ENCODE measurements at regions not wholly inside any gene's neighbourhood (a gene's known extent, or its start where the extent isn't known, plus 50 kb on each side); places are given as distances from the start of the nearest gene placed in this dataset.
"Not testable (repeated sequence)": the region's sequence is repeated elsewhere in the genome, so short reads cannot be mapped to it uniquely, and the experiment has no call there.

- no peak for FAIRE-seq
- DNase-seq (ENCODE audit: low spot score in 2 of 2) = no peak
Measured at GRCh38 chr14:88981948-88982347, 157.5 kb downstream of the TTC8 start.

GRCh38 chr14:88983755-88984154 is 159.3 kb downstream of the TTC8 start:
- DNase-seq (ENCODE audit: low spot score in 2 of 2) = no peak
- no peak for FAIRE-seq

GRCh38 chr14:88985654-88986053 is 161.2 kb downstream of the TTC8 start:
- FAIRE-seq (no peak), DNase-seq (ENCODE audit: low spot score in 2 of 2) (no peak)

DNA sequence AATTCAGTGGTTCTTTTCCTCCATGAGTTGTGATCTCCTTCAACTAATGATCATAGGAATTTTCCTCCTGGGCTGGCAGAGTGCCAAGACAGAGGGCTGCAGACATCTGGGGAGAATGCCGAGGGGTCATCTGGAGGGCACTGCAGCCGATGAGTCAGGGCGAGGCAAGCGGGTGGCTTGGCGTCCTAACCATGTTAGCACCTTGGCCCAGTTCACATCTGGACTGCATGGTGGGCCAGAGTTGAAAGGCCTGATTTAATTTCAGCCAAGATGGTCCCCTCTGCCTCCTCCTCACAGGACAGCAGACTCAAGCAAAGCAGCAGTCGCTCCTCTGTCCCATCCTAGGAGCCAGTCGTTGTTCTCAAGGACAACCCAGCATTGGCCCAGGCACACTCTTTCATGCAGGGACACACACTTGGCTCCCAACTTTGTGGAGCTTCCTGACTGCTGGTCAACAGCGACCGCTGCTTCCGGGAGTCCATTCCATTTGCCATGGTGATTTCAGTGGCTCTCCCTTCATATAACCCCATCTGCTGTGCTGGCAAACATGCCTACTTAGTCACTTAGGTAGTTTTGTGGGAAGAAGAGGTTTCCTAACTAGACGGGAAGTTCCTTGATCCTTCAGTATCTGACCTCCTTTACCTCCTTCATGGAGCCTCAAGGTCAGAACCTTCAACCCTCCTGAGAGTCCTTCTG is 161.8 kb downstream of the TTC8 start:
- DNase-seq (ENCODE audit: low spot score in 2 of 2) (no peak), FAIRE-seq (no peak)

GRCh38 chr14:88986908-88987307 is 162.5 kb downstream of the TTC8 start:
- FAIRE-seq; DNase-seq (ENCODE audit: low spot score in 2 of 2): not testable (repeated sequence)

DNA sequence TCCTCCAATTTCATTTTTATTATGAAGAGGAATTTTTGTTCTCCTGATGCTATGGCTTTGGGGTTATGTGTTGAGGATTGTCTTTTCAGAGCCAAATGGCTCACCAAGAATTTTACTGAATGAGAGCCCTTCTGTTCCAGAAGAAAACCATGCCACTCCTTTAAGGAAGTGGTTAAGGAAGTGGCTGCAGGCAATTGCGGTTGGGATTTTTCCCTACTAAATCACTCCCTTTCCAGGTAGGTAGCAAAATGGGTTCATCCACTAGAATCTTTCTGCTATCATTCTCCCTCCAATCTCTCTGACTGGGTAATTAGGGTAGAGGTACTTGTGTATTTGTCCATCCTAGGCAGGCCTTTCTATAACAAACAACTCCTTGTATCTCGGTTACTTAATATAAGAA is 163.1 kb downstream of the TTC8 start:
- FAIRE-seq = no peak
- DNase-seq (ENCODE audit: low spot score in 2 of 2) = no peak

DNA sequence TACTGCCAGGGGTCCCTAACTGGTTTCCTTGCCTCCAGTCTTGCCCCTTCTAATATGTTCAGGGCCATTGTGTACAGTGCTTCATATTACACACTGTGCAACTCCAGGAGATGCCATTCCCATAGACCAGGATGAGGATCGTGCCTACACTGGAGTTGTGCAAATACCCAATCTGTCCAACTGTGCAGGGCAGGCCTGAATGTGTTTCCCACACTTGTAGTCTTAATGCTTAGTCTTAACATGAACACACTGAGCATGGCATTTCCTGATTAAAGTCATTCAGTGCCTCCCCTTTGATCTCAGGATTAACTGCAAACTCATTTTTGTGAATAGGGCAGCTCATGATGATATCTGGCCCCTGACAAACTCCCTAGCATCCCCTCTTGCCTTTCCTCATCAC is 165.5 kb downstream of the TTC8 start:
- FAIRE-seq = no peak
- no peak for DNase-seq (ENCODE audit: low spot score in 2 of 2)

- FAIRE-seq = no peak
- DNase-seq (ENCODE audit: low spot score in 2 of 2) = no peak
Measured at GRCh38 chr14:88990856-88991255, 166.4 kb downstream of the TTC8 start.

DNA sequence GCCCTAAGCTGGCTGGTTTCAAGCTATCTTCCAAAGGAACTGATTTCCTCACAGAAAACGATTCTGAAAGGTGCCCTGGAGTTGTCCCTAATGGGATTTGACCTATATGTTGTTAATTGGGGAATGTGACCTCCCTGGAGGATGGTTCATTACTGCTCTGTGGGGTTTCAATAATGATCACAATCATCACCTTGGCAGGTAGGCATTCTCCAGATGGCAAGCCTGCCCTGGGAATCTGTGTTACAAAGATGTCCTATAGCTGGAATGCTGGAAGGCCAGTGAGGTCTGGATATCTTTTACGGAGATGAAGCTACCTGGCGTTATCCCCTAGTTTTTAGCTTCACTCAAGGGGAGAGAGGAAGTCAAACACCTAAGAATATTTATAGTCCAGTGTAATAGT is 167.6 kb downstream of the TTC8 start:
- FAIRE-seq = no peak
- no peak for DNase-seq (ENCODE audit: low spot score in 2 of 2)

- no peak for FAIRE-seq
- no peak for DNase-seq (ENCODE audit: low spot score in 2 of 2)
Measured at GRCh38 chr14:88993946-88994345, 169.5 kb downstream of the TTC8 start.

DNA sequence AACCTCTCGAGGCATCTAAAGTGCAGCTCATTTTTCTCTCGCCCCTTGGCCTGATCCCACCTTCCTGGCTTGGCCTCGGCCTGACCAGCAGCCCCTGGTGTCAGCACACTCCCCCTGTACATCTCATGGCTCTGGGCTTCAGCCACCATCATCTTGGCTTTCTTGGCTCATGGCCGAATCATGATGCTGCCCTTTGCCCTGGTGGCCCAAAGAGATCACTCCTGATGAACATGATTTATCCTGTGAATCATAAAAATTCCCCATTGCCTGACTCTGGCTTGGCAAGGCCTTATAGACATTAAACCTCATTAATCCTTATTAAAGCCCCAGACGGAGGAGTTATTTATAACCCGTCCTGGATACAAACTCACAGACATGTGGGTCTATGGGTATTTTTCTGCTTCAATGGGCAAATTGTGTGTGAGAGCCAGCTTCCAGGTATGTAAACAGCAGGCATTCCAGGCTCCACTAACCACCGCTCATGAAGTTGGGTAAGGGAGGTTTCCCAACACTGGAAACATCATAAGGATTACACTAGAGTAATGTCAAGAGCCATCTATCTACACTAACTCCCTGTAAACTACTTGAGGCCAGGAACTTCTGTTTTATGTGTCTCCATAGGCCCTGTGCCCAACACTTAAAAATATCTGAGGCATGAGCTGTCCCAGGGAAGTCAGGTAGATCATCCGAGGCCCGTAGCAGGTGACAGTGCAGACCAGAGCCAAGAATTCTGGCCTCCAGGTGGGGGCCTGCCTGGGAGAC is 171.2 kb downstream of the TTC8 start:
- DNase-seq (ENCODE audit: low spot score in 2 of 2) (no peak), FAIRE-seq (no peak)

GRCh38 chr14:88998027-88998426 is 173.6 kb downstream of the TTC8 start:
- FAIRE-seq (no peak), DNase-seq (ENCODE audit: low spot score in 2 of 2) (no peak)

GRCh38 chr14:88999137-88999536 is 174.7 kb downstream of the TTC8 start:
- DNase-seq (ENCODE audit: low spot score in 2 of 2) (no peak), FAIRE-seq (no peak)

- FAIRE-seq (no peak), DNase-seq (ENCODE audit: low spot score in 2 of 2) (no peak)
Measured at GRCh38 chr14:89000007-89000942, 175.8 kb downstream of the TTC8 start.

- FAIRE-seq = no peak
Measured at GRCh38 chr14:89004166-89004565, 179.7 kb downstream of the TTC8 start.

GRCh38 chr14:89007906-89008305 is 183.5 kb downstream of the TTC8 start:
- DNase-seq (ENCODE audit: low spot score in 2 of 2) (no peak), FAIRE-seq (no peak)

More at GRCh38 chr14:89004166-89004565, 179.7 kb downstream of the TTC8 start:
- no peak for DNase-seq (ENCODE audit: low spot score in 2 of 2)

GRCh38 chr14:89011355-89012281 is 187.2 kb downstream of the TTC8 start:
- DNase-seq (ENCODE audit: low spot score in 2 of 2) (no peak), FAIRE-seq (no peak)

- FAIRE-seq (no peak), DNase-seq (ENCODE audit: low spot score in 2 of 2) (no peak)
Measured at GRCh38 chr14:89012282-89013097, 188.0 kb downstream of the TTC8 start.

GRCh38 chr14:89013098-89013504 is 188.7 kb downstream of the TTC8 start:
- FAIRE-seq (no peak), DNase-seq (ENCODE audit: low spot score in 2 of 2) (no peak)

Measured in frontal cortex (tissue), 3 donors.